ENCODE measurements at regions not wholly inside any gene's neighbourhood (a gene's known extent, or its start where the extent isn't known, plus 50 kb on each side); places are given as distances from the start of the nearest gene placed in this dataset.

- H3K27me3 Mint-ChIP-seq (ENCODE audit: low read depth): peaks cover 10% of the 10 kb centered on the region
- peaks cover 4% of the 10 kb centered on the region for H3K9me3 Mint-ChIP-seq (ENCODE audit: low read depth)
- no peak for TF ChIP-seq CTCF (IDR thresholded peaks at IDR 0.05)
Observed at GRCh38 chr1:213927846-213928245, 59.9 kb upstream of the PROX1 start.

GRCh38 chr1:213929398-213929797 is 58.4 kb upstream of the PROX1 start:
- Mint-ChIP-seq H3K27ac (ENCODE audit: unreplicated experiment) (no peak overlapping the region), H3K9me3 (ENCODE audit: low read depth) (peaks cover 2% of the 10 kb centered on the region), H3K36me3 (ENCODE audit: low read depth) (no peaks in the 10 kb centered on the region), H3K27me3 (ENCODE audit: low read depth) (peaks cover 10% of the 10 kb centered on the region), H3K4me3 (ENCODE audit: unreplicated experiment) (no peak overlapping the region), H3K4me1 (ENCODE audit: low read depth) (no peaks in the 10 kb centered on the region)
- no peak for TF ChIP-seq CTCF (IDR thresholded peaks at IDR 0.05)
- DNase-seq (ENCODE audit: low spot score): no peak

More at GRCh38 chr1:213927846-213928245, 59.9 kb upstream of the PROX1 start:
- Mint-ChIP-seq H3K4me3 (ENCODE audit: unreplicated experiment) (no peak overlapping the region), H3K36me3 (ENCODE audit: low read depth) (no peaks in the 10 kb centered on the region), H3K4me1 (ENCODE audit: low read depth) (no peaks in the 10 kb centered on the region), H3K27ac (ENCODE audit: unreplicated experiment) (no peak overlapping the region)
- no peak for DNase-seq (ENCODE audit: low spot score)

- no peak overlapping the region for H3K4me3 Mint-ChIP-seq (ENCODE audit: unreplicated experiment)
- H3K9me3 Mint-ChIP-seq (ENCODE audit: low read depth): peaks cover 2% of the 10 kb centered on the region
- peaks cover 10% of the 10 kb centered on the region for H3K27me3 Mint-ChIP-seq (ENCODE audit: low read depth)
Observed at GRCh38 chr1:213931836-213932235, 55.9 kb upstream of the PROX1 start.

GRCh38 chr1:213933336-213933735 is 54.4 kb upstream of the PROX1 start:
- Mint-ChIP-seq H3K27me3 (ENCODE audit: low read depth) (peaks cover 10% of the 10 kb centered on the region), H3K4me1 (ENCODE audit: low read depth) (no peaks in the 10 kb centered on the region), H3K36me3 (ENCODE audit: low read depth) (no peaks in the 10 kb centered on the region), H3K4me3 (ENCODE audit: unreplicated experiment) (no peak overlapping the region), H3K27ac (ENCODE audit: unreplicated experiment) (no peak overlapping the region), H3K9me3 (ENCODE audit: low read depth) (peaks cover 4% of the 10 kb centered on the region)
- no peak for DNase-seq (ENCODE audit: low spot score)
- no peak for TF ChIP-seq CTCF (IDR thresholded peaks at IDR 0.05)

More at GRCh38 chr1:213931836-213932235, 55.9 kb upstream of the PROX1 start:
- DNase-seq (ENCODE audit: low spot score): no peak
- no peaks in the 10 kb centered on the region for H3K4me1 Mint-ChIP-seq (ENCODE audit: low read depth)
- no peak overlapping the region for H3K27ac Mint-ChIP-seq (ENCODE audit: unreplicated experiment)
- TF ChIP-seq CTCF (IDR thresholded peaks at IDR 0.05): no peak
- H3K36me3 Mint-ChIP-seq (ENCODE audit: low read depth): no peaks in the 10 kb centered on the region

- peaks cover 10% of the 10 kb centered on the region for H3K27me3 Mint-ChIP-seq (ENCODE audit: low read depth)
- no peak for TF ChIP-seq CTCF (IDR thresholded peaks at IDR 0.05)
- H3K4me1 Mint-ChIP-seq (ENCODE audit: low read depth): no peaks in the 10 kb centered on the region
- no peaks in the 10 kb centered on the region for H3K36me3 Mint-ChIP-seq (ENCODE audit: low read depth)
- H3K4me3 Mint-ChIP-seq (ENCODE audit: unreplicated experiment): no peak overlapping the region
- no peak for DNase-seq (ENCODE audit: low spot score)
- H3K27ac Mint-ChIP-seq (ENCODE audit: unreplicated experiment): no peak overlapping the region
- H3K9me3 Mint-ChIP-seq (ENCODE audit: low read depth): peaks cover 7% of the 10 kb centered on the region
Observed at GRCh38 chr1:213934649-213935048, 53.1 kb upstream of the PROX1 start.
